Suppressor macrophage treated with lipopolysaccharide for 1 hour (primary cell): ENCODE measurements at regions not wholly inside any gene's neighbourhood (a gene's known extent, or its start where the extent isn't known, plus 50 kb on each side); places are given as distances from the start of the nearest gene placed in this dataset.
"Not testable (repeated sequence)": the region's sequence is repeated elsewhere in the genome, so short reads cannot be mapped to it uniquely, and the experiment has no call there.

Experiments
- DNase-seq, 3 donors: peaks; one replicate each; pipeline ENCODE4 v3.0.0-alpha.2; 2020 to 2022

DNA sequence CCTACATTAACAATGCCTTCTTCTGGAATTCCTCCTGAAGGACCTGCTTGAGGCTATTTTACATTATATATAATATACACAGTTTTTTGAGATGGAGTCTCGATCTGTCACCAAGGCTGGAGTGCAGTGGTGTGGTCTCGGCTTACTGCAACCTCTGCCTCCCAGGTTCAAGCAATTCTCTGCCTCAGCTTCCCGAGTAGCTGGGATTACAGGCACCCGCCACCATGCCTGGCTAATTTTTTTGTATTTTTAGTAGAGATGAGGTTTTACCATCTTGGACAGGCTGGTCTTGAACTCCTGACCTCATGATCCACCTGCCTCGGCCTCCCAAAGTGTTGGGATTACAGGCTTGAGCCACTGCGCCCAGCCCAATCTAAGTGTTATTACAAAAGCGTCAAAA is 71.9 kb upstream of the PRR23C start:
- DNase-seq, result not testable (repeated sequence)

DNA sequence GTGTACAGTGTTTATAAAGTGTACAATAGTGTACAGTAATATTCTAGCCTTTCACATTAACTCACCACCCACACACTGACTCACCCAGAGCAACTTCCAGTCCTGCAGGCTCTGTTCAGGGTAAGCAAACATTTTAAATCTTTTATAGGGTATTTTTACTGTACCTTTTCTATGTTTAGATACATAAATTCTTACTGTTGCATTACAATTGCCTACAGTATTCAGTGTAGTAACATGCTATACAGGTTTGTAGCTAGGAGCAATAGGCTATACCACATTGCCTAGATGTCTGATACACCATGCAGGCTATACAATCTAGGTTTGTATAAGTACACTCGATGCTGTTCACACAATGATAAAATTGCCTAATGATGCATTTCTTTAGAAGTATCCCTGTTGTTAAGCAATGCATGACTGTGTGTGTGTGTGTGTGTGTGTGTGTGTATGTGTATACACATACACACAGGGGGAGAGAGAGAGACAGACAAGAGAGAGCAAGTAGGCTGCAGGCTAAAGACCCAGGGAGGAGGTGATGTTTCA is 72.5 kb upstream of the PRR23C start:
- DNase-seq, result peak; percentile 36 to 48 (median 38)

DNA sequence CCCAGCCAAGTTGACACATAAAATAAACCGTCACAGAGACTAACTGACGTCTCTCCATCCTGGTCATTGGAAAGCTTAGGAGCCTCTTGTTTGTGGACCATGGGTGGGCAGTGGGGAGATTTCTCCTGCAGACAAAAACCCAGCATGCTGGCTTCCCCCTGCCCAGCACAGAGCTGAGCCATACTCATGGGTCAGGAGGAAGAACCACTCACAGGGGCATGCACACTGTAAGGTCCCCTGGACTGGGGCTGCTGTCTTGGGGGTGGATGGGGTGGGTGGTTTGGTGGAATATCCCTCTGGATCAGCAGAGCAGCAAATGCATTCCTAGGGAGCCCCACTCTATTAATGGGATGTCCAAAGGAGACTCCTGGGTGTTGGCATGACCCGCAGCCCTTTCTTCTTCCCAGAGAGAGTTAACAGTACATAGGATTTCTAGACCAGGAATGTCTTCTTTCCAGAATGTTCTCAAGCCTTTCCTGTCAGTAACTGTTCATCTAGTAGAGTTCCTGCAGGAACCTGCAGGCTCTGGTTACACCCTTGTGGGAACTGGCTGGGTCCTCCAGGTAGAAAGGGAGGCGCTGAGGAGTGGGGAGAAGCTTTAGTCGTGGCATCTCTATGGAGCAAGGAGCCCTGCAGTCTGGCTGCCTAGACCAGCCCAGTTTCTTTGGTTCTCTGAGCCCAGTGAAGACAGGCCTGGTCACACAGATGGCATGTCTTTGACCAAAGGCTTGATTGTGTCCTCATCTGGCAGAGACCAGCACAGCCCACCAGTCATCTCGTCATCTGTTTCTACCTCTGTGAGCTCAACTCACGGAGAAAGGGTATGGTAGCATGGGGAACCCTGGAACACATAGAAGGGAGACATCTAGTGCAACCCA is 73.4 kb upstream of the PRR23C start:
- DNase-seq, result no peak

DNA sequence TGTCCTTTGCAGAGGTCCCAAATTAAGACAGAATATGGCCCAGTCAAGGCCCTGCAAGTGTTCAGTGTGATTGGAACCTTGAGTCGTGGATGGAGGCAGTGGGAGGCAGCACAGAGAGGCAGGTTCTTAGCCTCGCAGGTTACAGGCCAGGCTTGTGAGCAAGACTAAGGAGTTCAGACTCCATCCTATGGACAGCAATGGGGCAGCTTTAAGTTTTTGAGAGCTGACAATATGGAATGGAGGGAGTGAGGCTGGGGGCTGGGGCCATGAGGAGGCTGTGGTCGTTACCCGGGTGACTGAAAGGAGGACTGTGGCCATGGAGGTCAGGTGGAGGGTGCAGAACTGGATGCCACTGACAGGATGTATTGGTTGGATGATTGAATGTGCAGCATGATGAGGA is 74.1 kb upstream of the PRR23C start:
- DNase-seq, result no peak

DNA sequence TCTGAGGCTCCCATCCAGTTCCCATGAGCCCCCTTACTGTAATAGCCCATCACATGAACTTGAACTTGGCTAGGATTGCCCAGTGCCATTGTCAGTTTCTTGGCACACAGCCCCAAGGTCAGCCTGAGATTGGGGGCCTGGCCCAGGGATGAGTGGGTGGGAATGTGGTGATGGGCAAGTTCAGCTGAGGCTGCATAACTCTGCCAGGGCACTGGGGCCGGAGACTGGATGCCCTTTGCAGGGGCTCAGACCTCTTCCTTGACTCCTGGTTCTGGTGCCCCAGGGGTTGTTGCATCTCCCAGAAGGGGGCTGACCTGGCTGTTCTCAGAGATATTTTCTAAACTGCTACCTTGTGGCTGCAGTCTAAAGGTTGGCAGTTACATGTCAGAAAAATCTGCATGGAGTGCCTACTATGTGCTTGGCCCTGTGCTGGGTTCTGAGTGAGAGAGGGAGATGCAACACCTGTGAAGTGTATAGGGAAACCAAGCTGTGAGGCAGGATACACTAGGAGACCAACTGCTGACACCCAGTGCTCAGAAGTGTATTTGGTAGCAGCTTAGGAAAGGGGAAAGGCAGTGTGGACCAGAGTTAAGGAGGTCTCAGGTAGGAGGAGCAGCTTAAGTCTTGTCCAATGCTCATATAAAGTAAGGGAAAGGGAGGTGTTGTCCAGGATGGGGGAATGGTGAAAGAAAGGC is 74.8 kb upstream of the PRR23C start:
- DNase-seq, result no peak

DNA sequence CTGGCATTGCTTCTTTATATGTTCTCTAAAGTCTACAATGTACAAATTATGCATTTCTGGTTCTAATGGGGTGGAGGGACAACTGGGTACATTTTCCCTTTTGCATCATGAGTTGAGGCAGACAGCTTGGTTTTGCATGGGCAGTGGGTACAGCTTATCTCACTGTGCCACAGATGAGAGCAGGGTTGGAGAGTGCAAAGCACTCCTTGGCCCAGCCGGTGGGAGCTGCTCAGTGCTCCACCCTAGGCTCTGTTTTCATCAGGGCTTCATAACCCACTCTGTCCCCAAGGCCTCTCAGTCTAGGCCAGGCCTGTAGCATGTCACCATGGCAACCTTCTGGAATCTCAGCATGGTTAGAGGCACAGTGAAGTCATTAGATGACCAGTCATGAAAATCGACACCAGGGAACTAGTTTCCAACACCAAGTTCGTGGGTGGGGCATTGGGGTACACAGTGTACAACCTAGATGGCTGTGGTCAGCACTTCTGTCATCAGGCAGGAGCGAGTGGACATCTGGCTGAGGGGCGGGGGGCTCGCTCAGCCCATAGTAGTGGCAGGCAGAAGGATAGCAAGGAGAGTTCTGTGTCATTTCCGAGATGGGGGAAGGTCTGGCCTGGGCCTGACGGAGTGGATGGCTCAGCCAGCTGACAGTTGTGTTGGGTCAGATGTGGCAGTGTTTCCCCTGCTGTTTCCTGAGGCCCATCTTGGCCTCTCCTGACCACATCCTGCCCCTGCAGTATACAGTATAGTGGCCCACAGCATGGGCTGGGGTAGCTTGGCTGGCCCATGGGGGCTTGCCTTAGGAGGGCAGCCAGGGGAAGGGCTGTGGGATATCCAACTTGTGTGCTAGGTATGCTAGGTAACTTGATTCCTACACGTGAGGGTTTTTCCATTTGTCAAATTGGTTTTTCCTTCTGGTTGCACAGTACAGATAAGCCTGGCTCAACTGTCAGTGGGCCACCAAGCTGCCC is 75.7 kb upstream of the PRR23C start:
- DNase-seq, result no peak

DNA sequence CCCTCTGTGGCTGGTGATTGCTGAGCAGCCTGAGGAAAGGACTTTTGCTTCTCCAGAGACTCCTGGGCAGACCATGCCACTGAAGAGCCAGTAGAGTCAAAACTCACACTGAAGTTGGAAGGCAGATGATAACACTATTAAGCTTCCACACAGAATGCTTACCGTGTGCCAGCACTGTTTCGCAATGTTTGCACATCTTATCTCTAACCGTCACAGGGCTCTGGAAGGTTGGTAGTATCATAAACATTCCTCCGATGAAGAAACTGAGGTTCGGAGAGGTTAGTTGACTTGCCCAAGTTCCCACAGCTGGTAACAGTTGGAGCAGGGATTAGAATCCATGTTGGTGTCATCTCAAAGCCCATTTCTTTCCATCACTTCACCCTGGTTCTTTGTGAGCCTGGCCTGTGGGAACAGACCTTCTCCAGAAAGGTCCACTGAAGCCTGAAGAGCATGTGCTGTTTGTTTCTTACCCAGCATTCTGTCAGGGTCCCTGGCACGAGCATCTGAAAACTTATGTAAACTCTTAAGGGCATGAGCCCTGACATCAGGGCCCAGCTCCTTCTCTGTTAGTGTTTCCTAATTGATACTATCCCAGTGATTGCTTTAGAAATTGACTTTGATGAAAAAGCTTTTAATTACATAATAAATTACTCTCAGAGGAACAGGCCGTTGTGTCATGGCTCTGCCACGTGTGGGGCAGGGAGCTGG is 77.0 kb upstream of the PRR23C start:
- no peak for DNase-seq

DNA sequence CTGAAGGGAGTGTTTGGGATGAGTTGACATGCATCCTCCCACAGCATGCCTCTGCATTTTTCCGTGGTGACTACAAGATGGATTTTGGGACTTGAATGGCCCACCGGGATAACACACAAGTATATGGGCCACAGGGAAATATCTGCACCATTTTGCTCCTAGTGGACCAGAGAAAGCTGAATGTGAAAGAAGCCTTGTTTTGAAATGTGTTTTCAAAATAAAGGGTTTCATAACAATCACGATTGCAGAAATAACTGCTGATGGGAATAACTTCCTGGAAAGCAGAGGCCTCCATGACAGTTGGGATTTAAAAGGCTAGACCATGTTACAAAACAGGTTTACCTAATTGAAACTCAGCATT is 77.5 kb upstream of the PRR23C start:
- DNase-seq, result no peak

DNA sequence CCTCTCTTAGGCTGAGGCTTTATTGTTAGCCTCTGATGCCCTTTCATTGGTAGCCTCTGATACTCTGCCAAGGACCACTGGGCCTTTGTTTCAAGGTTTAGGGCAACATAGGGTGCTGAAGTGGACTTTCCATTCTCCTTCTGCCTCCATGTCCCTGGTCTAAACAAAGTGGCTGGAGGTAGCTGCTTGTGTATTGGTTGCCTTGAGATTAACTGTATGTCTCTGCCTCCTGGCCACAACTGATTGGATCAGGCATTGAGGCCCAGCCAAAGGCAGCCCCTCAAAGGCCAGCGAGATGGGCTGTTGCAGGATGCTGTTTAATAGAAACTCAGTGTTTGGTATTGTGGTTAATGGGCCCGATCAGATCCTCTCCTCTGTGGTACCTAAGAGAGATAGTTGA is 77.9 kb upstream of the PRR23C start:
- DNase-seq, result no peak

DNA sequence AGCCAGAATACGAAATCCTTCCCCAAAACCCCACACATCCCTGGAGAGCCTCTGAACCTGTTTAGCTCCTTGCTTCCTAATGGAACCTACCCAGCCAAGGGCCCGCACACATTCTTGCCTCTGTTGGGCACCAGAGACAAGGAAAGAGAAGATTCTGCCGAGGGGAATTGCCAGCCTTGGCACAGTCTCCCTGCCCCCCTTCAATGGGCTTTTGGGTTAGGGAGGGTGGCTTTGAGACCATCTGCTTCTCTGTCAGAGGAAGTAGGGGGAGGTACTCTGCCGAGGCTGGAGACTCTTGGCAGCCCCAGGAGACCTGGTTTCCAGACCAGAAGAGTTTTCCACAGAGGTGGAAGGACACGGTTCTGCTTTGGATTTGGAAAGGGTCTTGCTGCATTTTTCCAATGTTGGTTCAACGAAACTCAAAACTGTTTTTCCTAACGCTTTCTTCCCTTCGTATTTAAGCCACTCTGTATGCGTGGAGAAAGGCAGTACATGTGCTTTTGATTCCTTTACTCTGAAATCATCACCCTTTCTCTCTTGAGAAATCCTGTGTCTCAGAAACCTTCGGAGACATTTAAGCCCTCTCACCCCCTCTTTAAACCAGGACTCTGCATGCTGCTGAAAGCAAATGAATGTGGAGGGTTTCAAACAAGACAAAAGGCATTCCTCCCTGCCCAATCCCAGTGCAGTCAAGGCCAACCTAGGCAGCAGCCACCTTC is 78.8 kb upstream of the PRR23C start:
- no peak for DNase-seq

DNA sequence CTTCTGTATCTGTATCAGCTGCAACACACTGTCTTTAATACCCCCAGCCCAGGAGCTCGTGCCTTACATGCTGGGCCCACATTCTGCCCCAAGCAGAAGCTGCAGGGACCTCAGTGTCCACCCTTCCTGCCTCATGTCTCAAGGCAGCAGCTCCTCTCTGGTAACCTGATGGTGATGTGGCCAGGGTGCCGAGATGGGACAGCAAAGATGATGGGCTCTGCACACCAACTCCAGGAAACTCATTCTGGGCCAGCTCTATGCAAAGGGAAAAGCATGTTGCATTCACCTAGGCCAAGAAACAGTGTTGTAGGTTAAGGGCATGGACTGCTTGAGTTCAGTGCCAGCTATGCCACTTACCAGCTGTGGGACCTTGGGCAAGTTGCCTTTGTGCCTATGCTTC is 79.5 kb upstream of the PRR23C start:
- DNase-seq, result no peak

DNA sequence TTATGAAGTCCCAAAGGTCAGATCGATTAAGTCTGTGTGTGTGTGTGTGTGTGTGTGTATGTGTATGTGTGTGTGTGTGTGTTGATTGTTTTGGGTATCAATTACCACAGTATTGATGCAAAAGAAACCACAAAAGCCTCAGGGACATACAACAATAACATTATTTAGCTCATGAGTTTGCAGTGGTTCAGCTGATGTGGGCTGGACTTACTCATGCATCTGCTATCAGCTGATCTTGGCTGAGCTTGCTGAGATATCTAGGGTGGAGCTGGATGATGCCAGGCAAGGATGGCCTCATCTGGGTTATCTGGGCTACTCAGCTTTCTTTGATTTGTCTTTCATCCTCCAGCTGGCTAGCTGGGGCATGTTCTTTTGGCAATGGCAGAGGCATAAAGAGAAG is 82.4 kb upstream of the PRR23C start:
- no peak for DNase-seq

DNA sequence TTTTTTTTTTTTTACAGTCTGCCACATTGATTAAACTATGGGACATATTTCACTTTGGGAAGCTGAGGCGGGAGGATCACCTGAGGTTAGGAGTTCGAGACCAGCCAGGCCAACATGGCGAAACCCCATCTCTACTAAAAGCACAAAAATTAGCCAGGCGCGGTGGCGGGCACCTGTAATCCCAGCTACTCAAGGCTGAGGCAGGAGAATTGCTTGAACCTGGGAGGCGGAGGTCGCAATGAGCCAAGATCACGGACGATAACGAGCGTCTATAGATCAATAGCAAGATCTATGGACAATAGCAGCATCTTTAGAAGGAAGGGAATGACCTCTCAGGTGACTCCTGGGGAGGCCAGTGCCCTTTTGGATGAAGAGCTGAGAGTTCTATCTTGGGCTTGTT is 82.9 kb upstream of the PRR23C start:
- DNase-seq, result not testable (repeated sequence)

DNA sequence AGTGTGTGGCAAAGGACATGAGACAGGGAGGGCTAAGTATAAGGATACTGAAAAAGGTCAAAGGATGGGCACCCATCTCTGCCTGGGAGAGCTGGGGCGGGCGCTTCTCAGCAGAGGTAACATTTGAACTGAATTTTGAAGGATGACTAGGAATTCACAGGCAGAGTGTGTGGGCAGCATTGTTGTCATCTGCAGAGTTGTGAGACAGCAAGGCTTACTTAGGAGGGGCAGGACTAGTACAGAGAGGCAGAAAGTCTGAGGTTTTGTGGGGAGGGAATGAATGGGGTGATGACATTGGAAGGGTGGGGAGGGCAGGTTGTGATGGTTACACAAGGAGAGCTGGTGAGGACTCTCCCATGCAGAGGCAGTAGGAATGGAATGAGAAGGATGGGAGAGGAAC is 84.1 kb upstream of the PRR23C start:
- DNase-seq, result no peak

DNA sequence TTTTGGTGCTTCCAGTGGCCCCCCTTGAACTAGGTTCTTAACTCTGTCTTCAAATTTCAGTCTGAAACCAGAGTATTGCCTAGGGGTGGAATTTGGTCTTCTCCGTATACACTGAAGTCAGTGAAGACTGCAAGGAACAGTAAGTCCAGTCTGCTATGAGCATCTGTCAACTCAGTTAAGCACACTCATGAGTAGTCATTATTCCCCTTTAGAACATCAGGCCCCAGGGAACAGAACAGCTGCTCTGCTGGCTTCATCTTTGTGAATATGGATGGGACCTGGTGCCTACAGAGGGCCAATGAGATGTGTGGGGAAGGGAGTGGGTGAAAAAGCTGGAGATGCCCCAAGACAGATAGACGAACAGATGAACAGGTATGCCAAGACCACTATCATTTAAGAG is 85.2 kb upstream of the PRR23C start:
- no peak for DNase-seq

DNA sequence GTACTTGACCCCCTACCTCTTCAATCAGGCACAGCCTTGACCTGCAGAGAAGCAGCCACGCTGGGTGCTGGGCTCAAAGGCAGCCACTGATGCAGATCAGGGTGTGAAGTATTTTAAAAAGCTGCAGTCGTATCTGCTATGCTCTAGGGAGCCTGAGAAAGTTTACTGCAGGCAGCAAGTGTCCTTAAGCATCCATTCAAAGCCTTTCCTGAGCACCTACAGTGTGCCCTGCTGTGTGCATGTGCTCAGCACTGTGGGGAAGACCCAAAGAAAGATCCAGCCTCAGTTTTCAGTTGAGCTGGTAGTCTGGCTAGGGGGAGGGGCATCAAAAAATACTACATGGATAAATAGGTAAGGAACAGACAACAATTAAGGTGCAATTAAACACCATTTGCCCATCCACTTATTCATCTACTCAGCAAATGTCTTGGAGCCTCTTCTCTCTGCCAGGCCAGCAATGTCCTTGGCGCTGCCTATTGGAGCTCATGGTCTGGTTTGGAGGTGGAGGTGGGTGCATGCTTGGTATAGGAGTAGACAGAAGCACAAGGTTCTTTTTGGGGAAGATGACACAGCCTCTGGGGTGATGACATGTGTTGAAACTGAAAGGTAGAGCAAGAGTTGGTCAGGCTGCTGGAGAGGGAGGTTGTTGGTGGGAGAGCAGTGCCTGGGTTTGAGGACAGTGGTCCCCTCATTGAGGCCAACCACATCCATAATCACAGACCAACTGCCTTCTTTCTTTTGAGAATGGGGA is 85.9 kb upstream of the PRR23C start:
- no peak for DNase-seq

DNA sequence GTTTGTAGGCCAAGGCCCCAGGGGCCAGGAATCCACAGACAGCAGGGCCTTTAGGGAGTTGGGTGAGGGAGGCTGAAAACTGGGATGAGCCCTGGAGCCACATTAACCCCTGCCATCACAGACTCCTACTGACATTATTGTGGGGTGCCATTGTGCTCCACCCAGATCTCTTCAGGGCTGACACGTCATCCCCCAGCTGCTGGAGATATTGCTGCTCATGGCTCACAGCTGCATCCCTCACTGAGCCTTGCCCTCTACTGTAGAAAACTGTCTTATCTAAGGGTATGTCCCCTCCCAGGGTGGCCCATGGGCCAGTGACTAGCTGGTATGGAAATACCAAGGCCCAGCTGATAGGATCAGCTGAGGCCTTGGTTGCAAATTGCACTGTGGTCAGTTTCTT is 87.3 kb upstream of the PRR23C start:
- no peak for DNase-seq

DNA sequence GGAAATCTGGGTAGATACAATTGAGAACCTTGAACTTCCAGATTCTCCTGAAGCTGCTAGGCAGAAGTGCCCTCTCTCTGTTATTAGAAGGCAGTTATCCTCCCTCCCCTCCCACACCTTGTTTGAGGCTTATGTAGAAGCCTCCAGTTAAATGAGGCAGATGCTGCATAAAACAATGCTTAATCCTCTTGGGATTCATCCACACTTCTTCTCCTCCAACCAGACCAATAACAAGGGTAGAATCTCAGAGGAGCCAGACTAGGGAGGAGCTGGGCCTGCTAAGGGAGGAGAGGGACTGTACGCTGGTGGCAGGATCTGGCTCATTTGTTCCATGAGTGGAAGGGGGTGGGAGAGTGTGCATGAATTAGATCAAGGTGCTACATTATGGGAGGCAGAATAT is 88.3 kb upstream of the PRR23C start:
- DNase-seq, result no peak

DNA sequence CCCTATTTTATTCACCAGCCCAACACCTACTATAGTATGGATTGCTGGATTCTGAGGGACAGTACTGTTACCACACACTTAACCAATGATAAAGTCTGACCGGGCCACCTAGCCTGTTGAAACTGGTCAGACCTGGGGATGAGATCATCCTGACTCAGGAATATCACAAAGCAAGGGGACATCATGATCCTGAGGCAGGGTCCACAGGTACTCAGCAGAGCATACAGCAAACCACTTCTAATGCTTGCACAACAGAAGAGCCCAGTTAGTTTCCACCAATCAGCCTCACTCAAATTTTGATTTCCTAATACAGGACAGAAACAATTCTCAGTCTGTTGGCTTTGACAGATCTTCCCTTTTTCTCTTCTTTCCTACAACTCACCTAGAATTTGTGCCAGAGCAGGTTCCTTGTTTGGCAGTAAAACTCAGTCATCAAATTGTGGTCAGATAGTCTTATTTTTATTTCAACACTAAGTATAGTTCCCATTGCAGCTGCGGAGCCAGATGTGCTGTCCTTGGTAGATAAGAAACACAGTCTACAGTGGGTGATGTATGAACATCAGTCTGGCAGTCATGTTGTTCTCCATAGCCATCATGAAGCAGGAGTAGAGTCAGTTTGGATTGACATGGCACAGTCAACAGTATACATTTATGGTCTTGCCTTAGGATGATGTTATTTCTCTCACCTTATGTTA is 90.1 kb upstream of the PRR23C start:
- DNase-seq, result no peak

DNA sequence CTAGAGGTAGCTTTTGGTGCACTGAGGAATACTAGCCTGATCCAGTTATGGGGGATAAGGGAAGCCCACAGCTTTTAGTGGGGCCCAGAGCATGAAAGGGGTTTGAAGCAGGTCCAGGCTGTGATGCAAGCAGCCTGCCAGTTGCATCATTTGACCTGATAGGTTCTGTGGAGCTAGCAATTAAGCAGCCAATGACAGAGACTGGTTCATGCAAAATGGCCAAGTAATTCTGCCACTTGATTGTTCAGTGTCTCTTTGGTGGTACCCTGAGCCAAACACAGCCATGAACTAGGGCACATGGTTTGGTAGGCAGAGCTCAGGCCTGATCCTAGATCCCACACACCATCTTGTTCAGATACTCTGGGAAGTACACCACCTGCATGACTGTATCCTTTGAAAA is 91.0 kb upstream of the PRR23C start:
- DNase-seq, result no peak
